ENCODE measurements at regions not wholly inside any gene's neighbourhood (a gene's known extent, or its start where the extent isn't known, plus 50 kb on each side); places are given as distances from the start of the nearest gene placed in this dataset.

DNA sequence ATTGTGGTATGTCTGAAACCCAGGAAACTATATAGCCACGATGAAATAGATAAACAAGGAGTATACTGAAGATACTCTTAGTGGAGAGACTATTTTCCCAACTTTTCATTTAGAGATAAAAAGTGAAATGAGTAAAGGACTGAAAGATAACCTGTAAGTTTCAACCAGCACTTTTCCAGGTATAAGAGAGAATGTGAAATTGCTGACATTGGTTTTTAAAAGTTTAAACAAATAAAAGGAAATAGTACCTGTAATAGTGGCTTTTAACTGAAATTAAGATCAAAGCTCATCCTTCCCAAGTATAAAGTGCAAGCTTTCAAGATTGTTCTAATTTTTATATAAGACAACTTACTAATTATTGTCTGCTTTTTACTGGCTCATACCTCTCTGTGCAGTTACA, 130.2 kb upstream of the CCN2 start:
- DNase-seq (ENCODE audit: low read depth): no peak
- TF ChIP-seq, protein P1, sequence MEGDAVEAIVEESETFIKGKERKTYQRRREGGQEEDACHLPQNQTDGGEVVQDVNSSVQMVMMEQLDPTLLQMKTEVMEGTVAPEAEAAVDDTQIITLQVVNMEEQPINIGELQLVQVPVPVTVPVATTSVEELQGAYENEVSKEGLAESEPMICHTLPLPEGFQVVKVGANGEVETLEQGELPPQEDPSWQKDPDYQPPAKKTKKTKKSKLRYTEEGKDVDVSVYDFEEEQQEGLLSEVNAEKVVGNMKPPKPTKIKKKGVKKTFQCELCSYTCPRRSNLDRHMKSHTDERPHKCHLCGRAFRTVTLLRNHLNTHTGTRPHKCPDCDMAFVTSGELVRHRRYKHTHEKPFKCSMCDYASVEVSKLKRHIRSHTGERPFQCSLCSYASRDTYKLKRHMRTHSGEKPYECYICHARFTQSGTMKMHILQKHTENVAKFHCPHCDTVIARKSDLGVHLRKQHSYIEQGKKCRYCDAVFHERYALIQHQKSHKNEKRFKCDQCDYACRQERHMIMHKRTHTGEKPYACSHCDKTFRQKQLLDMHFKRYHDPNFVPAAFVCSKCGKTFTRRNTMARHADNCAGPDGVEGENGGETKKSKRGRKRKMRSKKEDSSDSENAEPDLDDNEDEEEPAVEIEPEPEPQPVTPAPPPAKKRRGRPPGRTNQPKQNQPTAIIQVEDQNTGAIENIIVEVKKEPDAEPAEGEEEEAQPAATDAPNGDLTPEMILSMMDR (IDR thresholded peaks at IDR 0.05; ENCODE audit: low read length, missing control alignments): no peak
- H3K4me3 ChIP-seq (replicated peaks; ENCODE audit: low read depth, low read length): no peak overlapping the region

DNA sequence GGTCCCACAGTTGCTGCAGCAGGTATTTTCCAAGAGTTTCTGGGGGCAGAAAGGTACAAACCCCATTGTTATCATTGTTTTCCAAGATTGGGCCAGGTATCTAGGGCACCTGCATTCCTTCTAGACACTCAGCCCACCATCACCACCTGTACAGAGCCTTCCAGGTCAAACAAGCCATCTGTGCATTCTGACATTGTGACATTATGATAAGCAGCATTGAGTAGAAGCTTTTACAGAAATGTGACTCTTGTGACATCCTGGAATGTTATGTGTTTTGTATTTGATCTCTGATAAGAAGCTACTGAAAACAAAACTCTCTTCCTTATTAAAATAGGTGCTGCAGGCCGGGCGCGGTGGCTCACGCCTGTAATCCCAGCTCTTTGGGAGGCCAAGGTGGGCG, 128.1 kb upstream of the CCN2 start:
- no peak for DNase-seq (ENCODE audit: low read depth)
- no peak overlapping the region for H3K4me3 ChIP-seq (replicated peaks; ENCODE audit: low read depth, low read length)
- TF ChIP-seq, protein P1 (IDR thresholded peaks at IDR 0.05; ENCODE audit: low read length, missing control alignments): no peak

DNA sequence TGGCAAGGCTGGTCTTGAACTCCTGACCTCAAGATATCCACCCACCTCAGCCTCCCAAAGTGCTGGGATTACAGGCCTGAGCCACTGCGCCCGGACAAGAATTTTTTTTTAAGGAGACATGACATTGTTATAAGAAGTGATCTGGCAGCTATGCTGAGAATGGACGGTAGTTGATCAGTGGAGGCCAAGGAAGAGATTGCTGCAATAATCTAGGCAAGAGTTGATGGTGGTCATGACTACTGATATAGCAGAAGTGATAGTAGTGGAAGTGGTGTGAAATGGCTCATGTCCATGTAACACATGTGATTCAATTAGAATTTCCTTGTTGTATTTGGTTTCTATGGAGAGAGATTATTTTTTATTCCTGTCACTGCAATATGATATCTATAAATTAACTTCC, 125.3 kb upstream of the CCN2 start:
- DNase-seq (ENCODE audit: low read depth): no peak
- TF ChIP-seq, protein P1 (IDR thresholded peaks at IDR 0.05; ENCODE audit: low read length, missing control alignments): no peak
- no peak overlapping the region for H3K4me3 ChIP-seq (replicated peaks; ENCODE audit: low read depth, low read length)

DNA sequence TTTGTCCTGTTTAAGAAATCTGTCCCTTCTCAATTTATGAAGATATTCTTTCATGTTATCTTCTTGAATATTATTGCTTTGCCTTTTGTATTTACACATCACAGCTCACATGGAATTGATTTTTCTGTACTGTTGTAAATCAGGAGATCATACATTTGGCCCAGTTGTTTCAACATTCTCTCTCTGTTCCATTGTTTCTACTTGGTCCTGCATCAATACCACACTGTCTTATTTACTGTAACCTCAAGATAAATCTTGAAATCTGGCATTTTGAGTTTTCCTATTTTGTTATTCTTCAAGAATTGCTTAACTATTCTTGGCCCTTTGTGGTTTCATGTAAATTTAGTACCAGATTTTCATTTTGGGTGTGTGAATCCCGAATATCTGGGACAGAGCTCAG, 121.7 kb upstream of the CCN2 start:
- DNase-seq (ENCODE audit: low read depth): no peak
- TF ChIP-seq, protein P1 (IDR thresholded peaks at IDR 0.05; ENCODE audit: low read length, missing control alignments): no peak
- no peak overlapping the region for H3K4me3 ChIP-seq (replicated peaks; ENCODE audit: low read depth, low read length)

DNA sequence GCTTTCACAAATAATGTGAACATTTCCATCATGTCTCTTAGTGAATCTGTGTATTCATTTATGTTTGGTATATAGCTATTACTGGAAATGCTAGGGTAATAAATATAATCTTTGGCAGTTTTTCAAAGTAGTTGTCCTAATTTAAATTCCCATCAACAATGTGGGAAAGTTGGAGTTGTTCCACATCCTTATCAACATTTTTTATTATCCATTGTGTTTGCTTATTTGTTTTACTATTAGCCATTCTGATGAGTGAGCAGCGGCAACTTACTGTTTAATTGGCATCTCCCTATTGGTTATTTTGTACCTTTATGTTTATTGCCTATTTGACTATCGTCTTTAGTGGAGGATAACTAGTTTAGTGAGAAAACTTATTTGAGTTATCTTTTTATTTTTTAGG, 121.1 kb upstream of the CCN2 start:
- TF ChIP-seq, protein P1 (IDR thresholded peaks at IDR 0.05; ENCODE audit: low read length, missing control alignments): no peak
- H3K4me3 ChIP-seq (replicated peaks; ENCODE audit: low read depth, low read length): no peak overlapping the region
- DNase-seq (ENCODE audit: low read depth): no peak

DNA sequence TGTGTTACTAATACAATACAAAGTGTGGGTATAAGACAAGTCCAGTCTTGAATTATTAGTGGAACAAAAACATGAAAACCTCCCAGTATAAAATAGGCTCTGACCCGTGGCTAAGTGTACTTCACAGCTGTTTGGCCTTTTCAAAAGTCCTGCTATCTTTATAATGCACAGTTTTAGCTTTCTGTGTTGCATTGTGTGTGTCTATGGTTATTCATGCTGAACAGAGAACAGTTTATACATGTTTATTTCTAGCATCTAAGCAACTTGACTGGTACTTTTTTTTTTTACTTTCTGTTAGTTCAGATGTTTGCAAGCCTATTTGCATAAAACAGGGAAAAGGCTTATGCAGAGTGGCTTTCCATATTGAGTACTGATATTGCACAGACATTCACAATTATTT, 119.2 kb upstream of the CCN2 start:
- H3K4me3 ChIP-seq (replicated peaks; ENCODE audit: low read depth, low read length): no peak overlapping the region
- DNase-seq (ENCODE audit: low read depth): no peak
- TF ChIP-seq, protein P1 (IDR thresholded peaks at IDR 0.05; ENCODE audit: low read length, missing control alignments): no peak

DNA sequence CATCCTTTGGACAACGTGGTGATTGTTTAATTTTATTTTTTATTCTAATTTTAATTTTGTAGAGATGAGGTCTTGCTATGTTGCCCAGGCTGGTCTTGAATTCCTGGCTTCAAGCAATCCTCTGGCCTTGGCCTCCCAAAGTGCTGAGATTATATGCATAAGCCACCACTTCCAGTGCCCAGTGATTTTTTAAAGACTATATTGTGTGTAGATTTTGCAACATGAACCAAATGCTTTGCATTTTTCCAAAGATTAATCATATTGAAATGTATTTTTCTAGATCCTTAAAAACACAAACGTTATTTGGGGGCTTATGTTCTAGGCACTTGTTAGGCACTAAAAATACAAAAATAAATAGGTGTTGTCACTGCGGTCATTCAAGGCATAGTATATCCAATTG, 117.6 kb upstream of the CCN2 start:
- TF ChIP-seq, protein P1 (IDR thresholded peaks at IDR 0.05; ENCODE audit: low read length, missing control alignments): no peak

More for the DNA sequence above, 117.6 kb upstream of the CCN2 start:
- no peak overlapping the region for H3K4me3 ChIP-seq (replicated peaks; ENCODE audit: low read depth, low read length)
- no peak for DNase-seq (ENCODE audit: low read depth)
